K562 (cell line): ENCODE measurements at regions not wholly inside any gene's neighbourhood (a gene's known extent, or its start where the extent isn't known, plus 50 kb on each side); places are given as distances from the start of the nearest gene placed in this dataset.

Experiments used
- AFF1 ChIP-seq, 2 experiments: fragments of 450-650 bp; IDR thresholded peaks; 2 replicates each; pipeline ENCODE4 v1.6.1; 2018; ENCODE audit warnings: mild to moderate bottlenecking in 2 of 2, low read depth in 1 of 2; ENCODE audit not compliant: partially characterized antibody in 2 of 2
- CGGBP1 ChIP-seq: fragments of 250-450 bp; sonication (Bioruptor Pico); IDR thresholded peaks from 2 replicates; pipeline ENCODE4 v1.9.0; 2021; ENCODE audit warnings: mild to moderate bottlenecking
- COPS2 ChIP-seq: fragments of 450-650 bp; conservative IDR thresholded peaks from 2 replicates; pipeline ENCODE4 v1.6.1; 2016; ENCODE audit warnings: mild to moderate bottlenecking, moderate library complexity
- CREB5 ChIP-seq: fragments of 250-450 bp; sonication (Bioruptor Pico); IDR thresholded peaks from 2 replicates; pipeline ENCODE4 v1.5.0; 2020; ENCODE audit warnings: mild to moderate bottlenecking
- CTCF ChIP-seq, 3 experiments: IDR thresholded peaks in 2 of 3; conservative IDR thresholded peaks in 1 of 3; 2 replicates each; pipeline ENCODE4 v1.5.1; 2011 to 2012; ENCODE audit warnings: low read length in 3 of 3, mild to moderate bottlenecking in 3 of 3, control low read depth in 2 of 3, improper control_type of control experiment in 1 of 3, inconsistent platforms in 1 of 3, low read depth in 1 of 3, mixed read lengths in 1 of 3, moderate library complexity in 1 of 3; ENCODE audit not compliant: insufficient read depth in 2 of 3
- FOXM1 ChIP-seq, 2 experiments: fragments of 450-650 bp in 1 of 2; sonication (generic) in 1 of 2; formaldehyde crosslinking in 1 of 2; IDR thresholded peaks; 2 replicates each; pipeline versions ENCODE4 v1.6.1 to v1.9.0; 2017 to 2022; ENCODE audit warnings: low read depth in 2 of 2, mild to moderate bottlenecking in 2 of 2, missing genetic modification reagents in 1 of 2, moderate library complexity in 1 of 2
- GATAD2A ChIP-seq: fragments of 450-650 bp; IDR thresholded peaks from 2 replicates; pipeline ENCODE4 v1.6.1; 2017
- HOMEZ ChIP-seq: fragments of 250-450 bp; sonication (Bioruptor Pico); IDR thresholded peaks from 2 replicates; pipeline ENCODE4 v1.4.0; 2020; ENCODE audit warnings: mild to moderate bottlenecking, moderate library complexity
- MAX ChIP-seq: sonication (generic); formaldehyde crosslinking; IDR thresholded peaks from 2 replicates; pipeline ENCODE4 v1.9.0; 2022; ENCODE audit warnings: mild to moderate bottlenecking, missing genetic modification reagents
- NR3C1 ChIP-seq: sonication (generic); formaldehyde crosslinking; IDR thresholded peaks from 2 replicates; pipeline ENCODE4 v1.8.1; 2022; ENCODE audit warnings: missing genetic modification reagents
- RAD51 ChIP-seq: fragments of 450-650 bp; IDR thresholded peaks from 2 replicates; pipeline ENCODE4 v1.7.1; 2016; ENCODE audit warnings: low read depth, mild to moderate bottlenecking, borderline replicate concordance
- SOX6 ChIP-seq: fragments of 450-650 bp; IDR thresholded peaks from 2 replicates; pipeline ENCODE4 v1.6.1; 2014; ENCODE audit warnings: mild to moderate bottlenecking
- UBTF ChIP-seq, 2 experiments: IDR thresholded peaks; 2 replicates each; pipeline ENCODE4 v1.6.1; 2012; ENCODE audit warnings: improper control_type of control experiment in 2 of 2, low read depth in 2 of 2, low read length in 2 of 2, borderline replicate concordance in 1 of 2
- ZSCAN29 ChIP-seq: fragments of 450-650 bp; IDR thresholded peaks from 2 replicates; pipeline ENCODE4 v1.6.1; 2017

- TF ChIP-seq MAX (CRISPR knock-in tag), result no peak
- no peak for TF ChIP-seq AFF1 (IDR thresholded peaks at IDR 0.05; ENCODE audit: low read depth in 1 of 2, partially characterized antibody in 2 of 2)
- no peak for TF ChIP-seq NR3C1
- no peak for TF ChIP-seq SOX6
- no peak for TF ChIP-seq FOXM1 (IDR thresholded peaks at IDR 0.05; ENCODE audit: low read depth)
- TF ChIP-seq FOXM1 (CRISPR knock-in tag; IDR thresholded peaks at IDR 0.05; ENCODE audit: low read depth), result no peak
- TF ChIP-seq CGGBP1, result no peak
- TF ChIP-seq GATAD2A, result no peak
- no peak for TF ChIP-seq HOMEZ (CRISPR knock-in tag)
- TF ChIP-seq RAD51, result no peak
- TF ChIP-seq CTCF (IDR thresholded peaks at IDR 0.05 in 2 of 3, conservative IDR thresholded peaks at IDR 0.05 in 1 of 3; ENCODE audit: insufficient read depth in 2 of 3, low read depth in 1 of 3, low read length in 3 of 3), result no peak
- TF ChIP-seq ZSCAN29, result no peak
- no peak for TF ChIP-seq COPS2
- no peak for TF ChIP-seq UBTF (IDR thresholded peaks at IDR 0.05; ENCODE audit: borderline replicate concordance in 1 of 2, low read depth in 2 of 2, low read length in 2 of 2)
- TF ChIP-seq CREB5 (CRISPR knock-in tag), result no peak
Observed at GRCh38 chr4:18813055-18813454, 791.5 kb upstream of the LCORL start.
